HG02623 (cell line): ENCODE measurements at regions not wholly inside any gene's neighbourhood (a gene's known extent, or its start where the extent isn't known, plus 50 kb on each side); places are given as distances from the start of the nearest gene placed in this dataset.
"Not testable (repeated sequence)": the region's sequence is repeated elsewhere in the genome, so short reads cannot be mapped to it uniquely, and the experiment has no call there.

Experiments used
- ATAC-seq: cut with Tn5 transposase; IDR thresholded peaks from one replicate; pipeline ENCODE4 v1.9.1; 2021; ENCODE audit warnings: moderate library complexity; ENCODE audit not compliant: unreplicated experiment

DNA sequence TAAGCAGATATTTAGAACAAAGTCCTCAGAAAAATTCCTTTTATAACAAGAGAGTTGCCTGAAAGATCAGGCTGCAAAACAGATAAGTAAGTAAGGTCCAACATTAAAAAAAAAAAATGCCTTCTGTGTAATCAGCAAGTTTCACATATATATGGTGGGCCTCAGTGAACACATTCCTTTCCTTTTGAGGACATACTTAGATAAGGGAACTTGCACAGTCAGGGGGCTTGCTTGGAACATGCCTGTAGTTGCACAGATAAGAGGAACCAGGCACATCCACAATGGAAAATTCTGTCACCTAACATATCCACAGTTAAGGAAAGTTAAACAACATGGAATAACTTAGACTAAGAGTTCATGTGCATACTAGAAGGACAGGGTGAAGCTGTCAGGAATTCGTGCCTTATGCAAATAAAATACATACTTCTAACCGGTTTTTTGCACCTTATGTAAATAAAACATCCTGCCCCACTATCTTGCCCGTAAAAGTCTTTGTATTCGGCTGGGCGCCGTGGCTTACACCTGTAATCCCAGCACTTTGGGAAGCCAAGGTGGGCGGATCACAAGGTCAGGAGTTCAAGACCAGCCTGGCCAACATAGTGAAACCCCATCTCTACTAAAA is 257.3 kb downstream of the ZNF33B start:
- no peak for ATAC-seq

DNA sequence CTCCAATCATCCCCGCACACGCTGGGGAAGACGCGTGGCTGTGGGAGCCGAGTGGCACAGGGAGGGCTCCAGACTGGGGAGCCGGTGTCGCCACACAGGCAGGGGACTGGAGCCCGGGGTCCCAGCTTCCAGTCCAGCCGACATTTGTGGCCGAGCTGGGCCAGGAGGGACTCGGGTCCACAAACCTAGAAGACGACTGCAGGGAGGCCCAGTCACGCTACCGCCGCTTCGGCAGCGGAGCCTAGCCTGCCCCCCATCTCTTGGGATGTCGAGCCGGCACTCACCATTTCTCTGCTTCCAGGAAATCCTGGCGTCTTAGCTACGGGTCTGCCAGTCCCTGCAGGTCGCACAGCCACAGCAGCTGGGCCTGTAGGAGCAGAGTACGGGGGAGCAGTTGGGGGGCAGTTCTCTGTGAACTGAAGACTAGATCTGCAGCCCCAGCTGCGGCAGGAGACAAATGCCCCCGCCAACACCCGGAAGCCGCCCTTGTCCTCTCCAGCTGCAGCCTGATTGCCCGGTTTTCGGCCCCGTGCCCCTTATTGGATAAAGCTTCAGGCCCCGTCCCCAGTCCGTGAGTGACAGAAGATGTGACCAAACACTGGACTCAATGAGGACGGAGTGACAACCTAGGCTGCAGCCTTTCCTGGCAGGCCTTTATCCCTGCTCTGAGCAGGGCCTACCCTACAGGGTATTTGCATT is 270.7 kb downstream of the ZNF33B start:
- ATAC-seq = peak; percentile 97

DNA sequence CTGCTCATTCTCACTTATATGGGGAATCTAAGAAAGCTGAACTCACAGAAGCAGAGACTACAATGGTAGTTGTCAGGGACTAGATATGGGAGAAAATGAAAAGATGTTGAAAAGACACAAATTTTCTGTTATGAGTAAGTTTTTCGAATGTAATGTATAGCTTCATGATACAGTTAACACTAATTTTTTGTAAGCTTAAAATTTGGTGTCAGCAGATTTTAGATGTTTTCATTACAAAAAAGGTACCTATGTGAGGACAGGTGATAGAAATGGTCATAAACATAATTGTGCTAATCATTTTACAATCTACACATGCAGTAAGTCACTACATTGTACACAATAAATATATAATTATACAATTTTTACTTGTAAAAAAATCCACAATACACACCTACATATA is 286.6 kb downstream of the ZNF33B start:
- ATAC-seq = no peak

DNA sequence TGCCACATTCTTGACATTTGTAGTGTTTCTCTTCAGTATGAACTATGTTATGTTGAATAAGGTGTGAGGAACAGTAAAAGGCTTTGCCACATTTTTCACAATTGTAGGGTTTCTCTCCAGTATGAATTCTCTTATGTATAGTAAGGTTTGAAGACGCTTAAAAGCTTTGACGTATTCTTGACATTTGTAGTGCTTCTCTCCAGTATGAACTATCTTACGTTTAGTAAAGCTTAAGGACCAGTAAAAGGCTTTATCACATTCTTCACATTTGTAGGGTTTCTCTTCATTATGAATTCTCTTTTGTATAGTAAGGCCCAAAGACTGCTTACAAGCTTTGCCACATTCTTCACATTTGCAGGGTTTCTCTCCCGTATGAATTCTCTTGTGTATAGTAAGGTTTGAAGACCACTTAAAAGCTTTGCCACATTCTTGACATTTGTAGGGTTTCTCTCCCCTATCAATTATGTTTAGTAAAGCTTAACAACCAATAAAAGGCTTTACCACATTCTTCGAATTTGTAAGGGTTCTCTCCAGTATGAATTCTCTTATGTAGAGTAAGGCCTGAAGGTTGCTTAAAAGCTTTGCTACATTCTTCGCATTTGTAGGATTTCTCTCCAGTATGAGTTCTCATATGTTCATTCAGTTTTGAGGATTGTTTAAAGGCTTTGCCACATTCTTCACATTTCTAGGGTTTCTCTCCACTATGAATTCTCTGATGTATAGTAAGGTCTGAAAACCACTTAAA is 301.6 kb downstream of the ZNF33B start:
- not testable (repeated sequence) for ATAC-seq

DNA sequence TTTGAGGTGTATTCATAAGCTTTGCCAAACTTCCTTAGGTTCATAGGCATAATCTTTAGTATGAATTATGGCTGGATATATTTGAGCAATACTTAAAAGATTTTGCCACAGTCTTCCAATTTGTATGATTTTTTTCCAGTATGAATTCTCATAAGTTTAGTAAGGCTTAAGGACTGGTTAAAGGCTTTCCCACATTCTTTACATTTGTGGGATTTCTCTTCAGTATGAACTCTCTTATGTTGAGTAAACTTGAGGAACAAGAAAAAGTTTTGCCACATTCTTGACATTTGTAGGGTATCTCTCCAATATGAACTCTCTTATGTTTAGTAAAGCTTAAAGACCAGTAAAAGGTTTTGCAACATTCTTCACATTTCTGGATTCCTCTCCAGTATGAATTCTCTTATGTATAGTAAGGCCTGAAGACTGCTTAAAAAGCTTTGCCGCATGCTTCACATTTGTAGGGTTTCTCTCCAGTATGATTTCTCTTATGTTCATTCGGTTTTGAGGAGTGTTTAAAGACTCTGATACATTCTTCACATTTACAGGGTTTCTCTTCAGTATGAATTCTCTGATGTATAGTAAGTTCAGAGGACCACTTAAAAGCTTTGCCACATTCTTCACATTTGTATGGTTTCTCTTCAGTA is 302.6 kb downstream of the ZNF33B start:
- not testable (repeated sequence) for ATAC-seq

DNA sequence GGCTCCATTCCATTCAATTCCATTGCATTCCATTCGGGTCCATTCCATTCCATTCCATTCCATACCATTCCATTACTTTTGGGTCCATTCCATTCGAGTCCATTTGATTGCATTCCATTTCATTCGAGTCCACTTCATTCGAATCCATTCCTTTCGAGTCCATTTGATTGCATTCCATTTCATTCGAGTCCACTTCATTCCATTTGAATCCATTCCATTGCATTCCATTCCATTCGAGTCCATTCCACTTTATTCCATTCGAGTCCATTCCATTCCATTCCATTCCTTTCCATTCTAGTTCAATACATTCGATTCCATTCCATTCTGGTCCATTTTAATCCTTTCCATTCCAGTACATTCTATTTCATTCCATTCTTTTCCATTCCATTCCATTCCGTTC is 334.0 kb downstream of the ZNF33B start:
- no peak for ATAC-seq

DNA sequence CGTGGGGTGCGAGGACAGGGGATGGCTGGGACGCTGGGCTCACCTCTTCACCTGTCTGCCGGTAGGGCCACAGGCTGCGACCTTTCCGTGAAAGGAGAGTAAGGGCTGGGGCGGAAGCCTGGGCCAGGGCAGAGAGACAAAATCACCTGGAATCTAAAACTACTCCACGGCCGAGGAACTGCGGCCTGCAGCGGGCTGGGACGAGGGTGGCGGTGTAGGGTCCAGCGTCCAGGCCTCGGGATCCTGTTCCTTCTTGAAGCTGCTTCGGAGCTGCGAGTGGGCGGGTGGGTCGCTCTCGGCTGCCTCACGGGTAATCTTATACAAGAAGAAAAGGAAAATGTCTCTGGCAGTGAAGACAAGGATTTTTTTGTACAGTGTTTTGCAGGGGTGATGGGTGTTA is 356.5 kb downstream of the ZNF33B start:
- not testable (repeated sequence) for ATAC-seq

DNA sequence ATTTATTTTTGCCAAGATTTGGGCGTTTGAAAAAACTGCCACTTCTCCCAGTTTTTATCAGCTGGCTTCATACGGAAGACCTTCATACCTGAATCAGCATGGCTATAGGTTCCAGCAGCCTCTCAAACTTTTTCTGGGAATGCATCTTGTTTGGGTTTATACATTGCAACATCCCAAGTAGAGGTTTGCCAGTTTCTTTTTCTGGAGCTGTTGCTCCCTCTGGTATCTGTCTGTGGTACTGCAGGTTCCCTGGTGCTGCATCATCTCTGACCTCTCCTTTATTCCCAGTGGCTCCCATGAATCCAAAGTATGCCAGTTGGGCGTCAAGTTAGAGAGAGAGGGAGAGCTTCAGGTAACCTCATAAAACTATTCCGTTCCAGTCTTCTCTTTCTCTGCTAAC is 368.6 kb downstream of the ZNF33B start:
- ATAC-seq = not testable (repeated sequence)

DNA sequence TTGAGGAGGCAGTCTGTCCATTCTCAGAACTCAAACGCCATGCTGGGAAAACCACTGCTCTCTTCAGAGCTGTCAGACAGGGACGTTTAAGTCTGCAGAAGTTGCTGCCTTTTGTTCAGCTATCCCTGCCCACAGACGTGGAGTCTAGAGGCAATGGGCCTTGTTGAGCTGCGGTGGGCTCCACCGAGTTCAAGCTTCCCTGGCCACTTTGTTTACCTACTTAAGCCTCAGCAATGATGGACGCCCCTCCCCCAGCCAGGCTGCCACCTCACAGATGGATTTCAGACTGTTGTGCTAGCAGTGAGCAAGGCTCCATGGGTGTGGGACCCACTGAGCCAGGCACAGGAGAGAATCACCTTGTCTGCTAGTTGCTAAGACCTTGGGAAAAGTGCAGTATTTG is 375.1 kb downstream of the ZNF33B start:
- not testable (repeated sequence) for ATAC-seq

DNA sequence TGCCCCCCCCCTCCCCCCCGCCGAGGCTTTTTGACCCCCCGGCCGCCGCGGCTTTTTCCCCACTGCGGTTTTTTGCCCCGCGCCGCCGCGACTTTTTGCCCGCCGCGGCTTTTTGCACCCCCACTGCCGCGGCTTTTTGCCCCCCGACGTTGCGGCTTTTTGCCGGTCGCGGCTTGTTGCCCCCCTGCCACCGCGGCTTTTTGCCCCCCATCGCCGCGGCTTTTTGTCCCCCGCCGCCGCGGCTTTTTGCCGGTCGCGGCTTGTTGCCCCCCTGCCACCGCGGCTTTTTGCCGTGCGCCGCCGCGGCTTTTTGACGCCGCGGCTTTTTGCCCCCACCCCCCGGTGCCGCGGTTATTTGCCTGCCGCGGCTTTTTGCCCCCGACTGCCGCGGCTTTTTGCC is 395.4 kb downstream of the ZNF33B start:
- not testable (repeated sequence) for ATAC-seq

DNA sequence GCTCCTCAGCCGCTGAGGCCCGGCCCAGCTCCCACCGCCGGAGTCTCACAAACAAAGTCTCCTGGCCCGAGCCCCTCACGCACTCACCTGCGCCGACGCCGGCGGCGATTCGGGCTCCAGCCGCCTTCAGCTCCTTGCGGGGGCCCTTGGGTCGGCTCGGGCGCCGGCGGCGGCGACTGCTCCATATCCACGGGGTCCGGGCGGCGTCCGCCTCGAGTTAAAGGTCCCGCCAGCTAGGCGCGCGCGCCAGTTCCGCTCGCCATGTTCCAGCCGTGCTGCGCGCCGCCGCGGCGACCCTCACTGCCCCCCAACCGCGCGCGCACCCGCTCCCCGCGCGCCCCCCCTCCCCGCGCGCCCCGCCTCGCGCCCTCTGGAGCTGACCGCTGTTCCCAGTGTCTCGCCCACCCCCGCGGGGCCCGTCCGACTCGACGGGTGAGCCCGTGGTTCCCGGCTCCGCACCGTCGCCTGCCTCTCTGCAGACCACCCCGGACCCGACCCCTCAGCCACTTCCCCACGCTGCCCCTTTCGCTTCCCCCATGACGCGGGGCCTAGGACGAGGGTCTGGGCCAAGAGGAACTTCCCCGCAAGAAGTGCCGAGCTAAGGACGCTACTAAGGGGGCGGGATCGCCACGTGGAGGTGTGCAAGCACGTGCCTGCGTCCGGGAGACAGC is 396.1 kb downstream of the ZNF33B start:
- ATAC-seq = no peak

DNA sequence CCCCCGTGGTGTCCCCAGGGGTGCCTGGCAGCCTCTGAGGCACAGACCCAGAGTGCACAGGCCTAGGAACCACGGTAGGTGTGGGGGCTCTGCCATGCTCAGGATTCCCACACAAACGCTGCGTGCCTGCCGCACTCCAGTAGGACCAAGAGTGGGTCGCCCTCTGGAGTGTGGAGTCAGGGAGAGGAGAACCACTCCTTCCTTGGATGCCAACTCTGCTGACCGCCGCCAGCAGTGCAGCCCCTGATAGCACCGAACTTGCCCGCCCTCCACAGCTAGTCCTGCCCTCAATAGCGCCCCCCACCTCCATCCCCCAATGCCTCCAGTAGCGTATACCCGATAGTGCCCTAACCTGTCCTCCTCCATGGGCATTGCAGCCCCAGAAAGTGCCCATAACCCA is 402.0 kb downstream of the ZNF33B start:
- not testable (repeated sequence) for ATAC-seq

DNA sequence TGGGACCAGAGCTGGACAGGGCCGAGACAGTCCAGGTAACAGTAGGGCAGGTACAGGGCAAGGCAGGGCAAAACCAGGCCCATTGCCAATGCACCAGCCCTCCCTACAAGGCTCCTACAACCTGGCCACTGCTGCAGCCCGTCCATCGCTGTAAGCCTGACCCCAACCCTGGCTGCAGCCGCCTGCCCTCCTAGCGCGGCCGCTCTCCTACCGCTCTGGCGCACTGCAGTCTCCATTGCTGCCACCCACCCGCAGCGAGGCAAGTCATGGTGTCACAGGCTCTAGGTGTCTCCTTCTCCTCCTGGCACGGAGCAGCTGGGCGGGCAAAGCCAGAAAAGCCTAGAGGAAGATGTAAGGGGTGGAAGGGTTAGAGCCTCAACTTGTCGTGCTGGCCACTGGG is 402.6 kb downstream of the ZNF33B start:
- not testable (repeated sequence) for ATAC-seq

DNA sequence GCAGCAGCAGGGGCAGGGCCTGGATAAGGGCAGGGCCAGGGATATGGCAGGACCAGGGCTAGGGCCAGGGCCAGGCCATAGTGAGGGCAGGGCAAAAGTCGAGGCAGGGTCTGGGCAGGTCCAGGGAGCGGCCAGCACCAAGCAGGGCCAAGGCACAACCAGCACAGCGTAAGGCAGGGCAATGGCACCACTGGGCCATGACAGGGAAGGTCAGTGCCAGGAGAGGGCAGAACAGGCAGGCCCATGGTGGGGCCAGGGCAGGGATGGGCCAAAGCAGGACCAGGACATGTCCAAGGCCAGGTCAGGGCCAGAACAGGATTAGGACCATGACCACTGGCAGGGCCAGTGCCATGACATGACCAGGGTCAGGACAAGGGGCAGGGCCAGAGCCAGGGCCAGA is 403.1 kb downstream of the ZNF33B start:
- ATAC-seq = not testable (repeated sequence)

DNA sequence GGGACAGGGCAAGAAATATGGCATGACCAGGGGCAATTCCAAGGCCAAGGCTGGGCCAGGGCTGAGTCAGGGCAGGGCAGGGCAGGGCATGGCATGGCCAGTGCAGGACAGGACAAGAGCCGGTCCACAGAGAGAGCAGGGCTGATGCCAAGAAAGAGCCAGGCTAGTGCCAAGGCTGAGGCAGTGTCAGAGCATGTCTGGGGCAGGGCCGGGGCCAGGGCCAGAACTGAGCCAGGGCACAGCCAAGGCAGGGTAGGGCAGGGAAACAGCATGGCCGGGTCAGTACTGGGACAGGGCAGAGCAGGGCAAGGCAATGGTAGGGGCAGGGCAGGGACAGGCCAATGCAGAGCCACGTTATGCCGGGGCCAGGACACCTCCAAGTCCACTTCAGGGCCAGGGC is 403.9 kb downstream of the ZNF33B start:
- not testable (repeated sequence) for ATAC-seq

DNA sequence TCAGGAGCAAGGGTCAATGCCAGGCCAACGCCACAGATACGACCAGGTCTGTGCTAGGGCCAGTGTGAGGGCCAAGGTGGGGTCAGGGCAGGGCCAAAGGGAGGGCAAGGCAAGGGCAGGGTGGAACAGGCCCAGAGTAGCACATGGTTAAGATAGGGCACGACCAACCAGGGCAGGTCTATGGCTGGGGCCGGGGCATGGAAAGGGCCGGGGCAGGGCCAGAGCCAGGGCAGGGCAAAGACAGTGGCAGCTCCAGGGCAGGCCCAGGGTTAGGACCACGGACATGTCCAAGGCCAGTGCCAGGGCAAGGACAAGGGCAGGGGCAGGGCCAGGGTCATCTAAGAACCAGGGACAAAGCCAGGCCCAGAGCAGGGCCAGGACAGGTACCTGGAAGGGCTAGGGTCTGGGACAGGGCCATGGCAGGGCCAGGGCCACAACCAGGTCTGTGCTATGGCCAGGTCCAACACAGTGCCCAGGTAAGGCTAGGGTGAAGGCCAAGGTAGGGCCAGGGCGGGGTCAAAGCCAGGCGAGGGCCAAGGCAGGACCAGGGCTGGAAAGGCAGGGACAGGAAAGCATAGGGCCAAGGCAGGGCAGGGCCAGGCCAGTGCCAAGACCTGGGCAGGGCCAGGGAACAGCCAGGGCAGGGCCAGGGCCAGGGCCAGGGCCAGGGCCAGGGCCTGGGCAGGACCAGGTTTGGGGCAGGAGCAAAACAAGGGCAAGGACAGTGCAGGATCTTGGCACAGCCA is 404.7 kb downstream of the ZNF33B start:
- not testable (repeated sequence) for ATAC-seq

DNA sequence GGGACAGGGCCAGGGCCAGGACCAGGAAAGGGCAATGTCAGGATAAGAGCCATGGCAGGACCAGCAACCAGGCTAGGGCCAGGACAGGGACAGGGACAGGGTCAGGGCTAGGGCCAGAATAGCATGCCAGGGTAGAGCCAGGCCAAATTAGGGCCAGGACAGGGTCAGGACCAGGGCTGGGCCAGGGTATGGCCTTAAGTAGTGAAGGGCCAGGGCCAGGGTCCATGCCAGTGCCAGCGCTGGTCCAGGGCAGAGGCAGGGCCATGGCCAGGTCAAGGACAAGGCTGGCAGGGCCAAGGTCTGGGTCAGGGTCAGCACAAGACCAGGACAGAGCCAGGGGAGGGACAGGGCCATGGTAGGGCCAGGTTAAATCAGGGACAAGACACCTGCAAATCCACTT is 405.4 kb downstream of the ZNF33B start:
- not testable (repeated sequence) for ATAC-seq

DNA sequence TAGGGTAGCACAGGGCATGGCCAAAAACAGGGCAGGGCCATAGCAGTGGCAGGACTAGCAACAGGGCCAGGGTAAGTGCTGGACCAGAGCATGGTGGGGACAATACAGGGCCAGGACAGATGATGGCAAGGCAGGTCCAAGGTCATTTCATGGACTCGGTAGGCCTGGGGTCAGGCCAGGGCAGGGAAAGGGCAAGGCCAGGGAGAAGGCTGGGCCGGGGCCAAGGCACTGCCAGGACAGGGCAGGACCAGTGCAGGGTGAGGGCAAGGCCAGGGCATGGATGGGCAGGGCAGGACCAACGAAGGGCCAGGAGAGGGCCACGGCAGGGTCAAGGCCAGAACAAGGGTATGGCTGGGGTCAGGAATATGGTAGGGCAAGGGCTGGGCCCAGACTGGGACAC is 407.6 kb downstream of the ZNF33B start:
- ATAC-seq = not testable (repeated sequence)

DNA sequence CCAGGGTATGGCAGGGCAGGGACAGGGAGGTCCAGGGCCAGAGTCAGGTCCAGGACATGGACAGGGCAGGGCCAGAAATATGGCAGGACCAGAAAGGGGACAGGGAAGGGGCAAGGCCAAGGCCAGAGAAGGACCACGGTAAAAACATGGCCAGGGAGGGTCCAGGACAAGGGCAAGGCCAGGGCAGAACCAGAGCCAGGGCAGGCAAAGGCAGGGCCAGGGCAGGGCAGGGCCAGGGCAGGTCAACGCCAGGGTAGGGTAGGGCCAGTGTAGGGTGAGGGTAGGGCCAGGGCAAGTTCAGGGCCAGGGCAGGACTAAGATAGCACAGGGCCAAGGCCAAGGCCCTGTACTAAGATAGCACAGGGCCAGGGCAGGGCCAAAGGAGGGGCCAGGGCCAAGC is 408.3 kb downstream of the ZNF33B start:
- not testable (repeated sequence) for ATAC-seq

DNA sequence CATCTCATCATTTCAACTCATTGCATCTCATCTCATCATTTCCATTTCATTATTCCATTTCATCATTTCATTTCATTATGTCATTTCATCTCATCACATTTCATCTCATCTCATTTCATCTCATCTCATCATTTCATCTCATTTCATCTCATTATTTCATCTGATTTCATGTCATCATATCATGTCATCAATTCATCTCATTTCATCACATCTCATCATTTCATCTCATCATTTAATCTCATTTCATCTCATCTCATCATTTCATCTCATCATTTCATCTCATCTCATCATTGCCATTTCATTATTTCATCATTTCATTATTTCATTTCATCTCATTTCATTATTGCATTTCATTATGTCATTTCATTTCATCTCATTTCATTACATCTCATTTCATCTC is 410.5 kb downstream of the ZNF33B start:
- not testable (repeated sequence) for ATAC-seq
